GM21723 (cell line): ENCODE measurements at regions not wholly inside any gene's neighbourhood (a gene's known extent, or its start where the extent isn't known, plus 50 kb on each side); places are given as distances from the start of the nearest gene placed in this dataset.
A peak's percentile ranks its signal among the peaks of the same experiment; 100 is the strongest.

Experiments used
- ATAC-seq: cut with Tn5 transposase; IDR thresholded peaks from one replicate; pipeline ENCODE4 v1.9.1; 2021; ENCODE audit warnings: mild to moderate bottlenecking, moderate library complexity; ENCODE audit not compliant: unreplicated experiment

- no peak for ATAC-seq
Measured at GRCh38 chr3:6779140-6779539, 81.8 kb upstream of the GRM7 start.

DNA sequence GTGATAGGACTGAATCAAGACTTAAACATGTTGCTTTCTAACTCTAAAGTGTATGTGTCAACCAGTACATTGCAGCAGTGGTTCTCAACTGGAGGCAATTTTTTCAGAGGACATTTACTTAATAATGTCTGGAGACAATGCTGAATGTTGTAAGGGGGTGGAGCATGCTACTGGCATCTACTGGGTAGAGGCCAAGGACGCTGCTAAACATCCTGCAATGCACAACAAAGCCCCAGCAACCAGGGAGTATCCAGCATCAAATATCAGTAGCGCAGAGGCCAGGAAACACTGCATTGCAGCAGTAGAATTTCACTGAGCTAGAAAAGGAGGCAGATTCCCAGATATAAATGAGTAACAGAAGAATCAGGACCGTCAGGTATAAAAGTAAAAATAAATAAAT is 79.8 kb upstream of the GRM7 start:
- no peak for ATAC-seq

- no peak for ATAC-seq
Measured at GRCh38 chr3:6785726-6786125, 75.2 kb upstream of the GRM7 start.

GRCh38 chr3:6791161-6791560 is 69.8 kb upstream of the GRM7 start:
- ATAC-seq, result no peak

- ATAC-seq, result peak; percentile 87
Measured at GRCh38 chr3:6799264-6799915, 61.5 kb upstream of the GRM7 start.

DNA sequence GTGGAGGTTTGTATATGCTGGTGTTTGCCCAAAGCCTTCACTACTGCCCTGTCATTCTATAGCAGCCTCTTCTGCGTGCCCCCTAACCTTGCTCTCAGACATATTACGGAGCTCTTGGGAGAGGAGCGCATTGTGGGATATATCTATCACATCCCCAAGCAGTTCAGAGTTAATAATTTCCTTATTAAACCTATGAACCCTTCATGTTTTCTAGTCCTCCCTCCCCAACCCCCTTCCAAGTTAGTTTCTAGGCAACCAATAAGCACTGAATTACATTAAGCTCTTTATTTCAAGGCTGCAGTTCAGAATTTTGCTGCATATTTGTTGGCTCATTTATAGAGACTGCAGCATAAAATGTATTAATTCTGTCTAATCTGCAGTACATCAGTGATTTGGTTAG is 57.3 kb upstream of the GRM7 start:
- ATAC-seq, result no peak

DNA sequence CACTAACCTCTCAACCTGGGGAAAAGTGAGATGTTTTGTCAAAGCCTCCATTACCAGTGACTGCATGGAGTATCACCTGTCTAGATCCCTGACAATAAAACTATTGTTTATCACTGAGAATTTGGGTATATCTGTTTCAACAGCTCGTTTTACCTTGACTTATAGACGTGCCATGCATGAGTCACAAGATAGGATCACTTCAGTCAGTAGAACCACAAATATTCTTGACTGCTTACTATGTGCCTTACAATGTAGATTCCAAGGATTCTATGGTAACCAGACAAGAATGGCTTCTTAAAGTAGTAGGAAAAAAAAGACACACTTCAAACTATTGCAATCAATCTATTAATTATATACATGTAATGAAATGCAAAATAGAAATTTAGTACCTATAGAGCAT is 55.7 kb upstream of the GRM7 start:
- ATAC-seq, result no peak

GRCh38 chr3:6806991-6807390 is 53.9 kb upstream of the GRM7 start:
- ATAC-seq, result no peak

GRCh38 chr3:6807967-6808588 is 52.8 kb upstream of the GRM7 start:
- ATAC-seq, result no peak

DNA sequence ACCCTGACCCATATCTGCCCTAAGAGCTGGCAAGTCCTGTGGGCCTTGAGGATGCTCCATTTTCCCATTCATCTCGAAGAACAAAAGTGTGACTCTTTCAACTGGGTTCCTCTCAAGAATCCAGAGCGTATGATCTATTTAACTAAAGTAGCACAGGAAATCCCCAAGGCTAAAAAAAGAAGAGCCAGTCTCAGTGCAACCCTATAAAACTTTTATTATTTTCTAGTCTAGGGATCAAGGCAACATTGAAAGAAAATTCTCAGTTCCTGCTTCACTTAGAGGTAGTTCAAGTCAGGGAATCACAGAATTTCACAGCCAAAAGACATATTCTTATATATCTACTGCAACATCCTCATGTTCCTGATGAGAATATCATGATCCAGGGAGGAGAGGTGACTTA is 51.6 kb upstream of the GRM7 start:
- no peak for ATAC-seq
